ENCODE measurements at regions not wholly inside any gene's neighbourhood (a gene's known extent, or its start where the extent isn't known, plus 50 kb on each side); places are given as distances from the start of the nearest gene placed in this dataset.

DNA sequence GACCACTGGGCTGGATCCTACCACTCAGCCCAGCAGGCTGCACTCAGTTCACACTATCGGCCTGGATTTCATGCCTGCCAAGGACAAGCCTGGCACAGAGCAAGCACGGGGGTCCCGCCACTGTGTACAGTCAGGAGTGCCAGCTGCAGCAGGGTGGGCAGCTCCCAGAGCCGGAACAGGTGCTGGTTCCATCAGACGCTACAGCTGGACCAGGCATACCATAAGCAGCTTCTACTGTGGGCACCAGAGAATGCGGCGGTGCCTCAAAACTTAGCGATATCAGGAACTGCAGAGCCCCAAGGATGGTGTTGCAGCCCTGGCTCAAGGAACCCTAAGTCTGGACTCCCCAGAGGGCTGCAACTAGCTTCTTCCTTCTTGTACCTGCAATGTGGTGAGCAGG lies 124.8 kb downstream of the BCHE start:
- TF ChIP-seq, protein P1, sequence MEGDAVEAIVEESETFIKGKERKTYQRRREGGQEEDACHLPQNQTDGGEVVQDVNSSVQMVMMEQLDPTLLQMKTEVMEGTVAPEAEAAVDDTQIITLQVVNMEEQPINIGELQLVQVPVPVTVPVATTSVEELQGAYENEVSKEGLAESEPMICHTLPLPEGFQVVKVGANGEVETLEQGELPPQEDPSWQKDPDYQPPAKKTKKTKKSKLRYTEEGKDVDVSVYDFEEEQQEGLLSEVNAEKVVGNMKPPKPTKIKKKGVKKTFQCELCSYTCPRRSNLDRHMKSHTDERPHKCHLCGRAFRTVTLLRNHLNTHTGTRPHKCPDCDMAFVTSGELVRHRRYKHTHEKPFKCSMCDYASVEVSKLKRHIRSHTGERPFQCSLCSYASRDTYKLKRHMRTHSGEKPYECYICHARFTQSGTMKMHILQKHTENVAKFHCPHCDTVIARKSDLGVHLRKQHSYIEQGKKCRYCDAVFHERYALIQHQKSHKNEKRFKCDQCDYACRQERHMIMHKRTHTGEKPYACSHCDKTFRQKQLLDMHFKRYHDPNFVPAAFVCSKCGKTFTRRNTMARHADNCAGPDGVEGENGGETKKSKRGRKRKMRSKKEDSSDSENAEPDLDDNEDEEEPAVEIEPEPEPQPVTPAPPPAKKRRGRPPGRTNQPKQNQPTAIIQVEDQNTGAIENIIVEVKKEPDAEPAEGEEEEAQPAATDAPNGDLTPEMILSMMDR (conservative IDR thresholded peaks at IDR 0.05; ENCODE audit: low read depth, low read length) = no peak
- TF ChIP-seq EZH2phosphoT487 (IDR thresholded peaks at IDR 0.05; ENCODE audit: borderline replicate concordance, low read length) = no peak
- TF ChIP-seq EZH2 (IDR thresholded peaks at IDR 0.05; ENCODE audit: low read length, unreplicated experiment) = no peak

All from PC-3 (cell line).